Hepatocyte (in vitro differentiated cells): ENCODE measurements at regions not wholly inside any gene's neighbourhood (a gene's known extent, or its start where the extent isn't known, plus 50 kb on each side); places are given as distances from the start of the nearest gene placed in this dataset.

ENCODE experiments used
- CTCF ChIP-seq: fragments of 200-600 bp; sonication (generic); IDR thresholded peaks from 2 replicates; pipeline ENCODE4 v1.5.1; 2016; ENCODE audit warnings: antibody characterized with exemption, mild to moderate bottlenecking; ENCODE audit not compliant: poor library complexity
- EZH2 ChIP-seq: fragments of 200-600 bp; sonication (generic); IDR thresholded peaks from 2 replicates; pipeline ENCODE4 v1.6.1; 2016; ENCODE audit warnings: antibody characterized with exemption, mild to moderate bottlenecking, borderline replicate concordance
- EZH2phosphoT487 ChIP-seq: fragments of 200-600 bp; sonication (generic); IDR thresholded peaks from one replicate; pipeline ENCODE4 v1.6.1; 2018; ENCODE audit warnings: antibody characterized with exemption, mild to moderate bottlenecking, low read depth, moderate library complexity; ENCODE audit not compliant: unreplicated experiment, severe bottlenecking

GRCh38 chr2:203605302-203605701 lies 70.2 kb upstream of the RAPH1 start:
- TF ChIP-seq CTCF (no peak), EZH2phosphoT487 (no peak), EZH2 (no peak)
